Activated naive CD8-positive, alpha-beta T cell treated with anti-CD3 and anti-CD28 coated beads for 36 hours (primary cell): ENCODE measurements at regions not wholly inside any gene's neighbourhood (a gene's known extent, or its start where the extent isn't known, plus 50 kb on each side); places are given as distances from the start of the nearest gene placed in this dataset.

Experiments
- DNase-seq: peaks from one replicate; pipeline ENCODE4 v3.0.0; 2021
- H3K27ac Mint-ChIP-seq: one replicate; pipeline ENCODE4 v1.8.0; 2022; ENCODE audit warnings: mild to moderate bottlenecking, moderate library complexity, mixed read lengths
- H3K27me3 Mint-ChIP-seq: one replicate; pipeline ENCODE4 v1.8.0; 2022; ENCODE audit warnings: mild to moderate bottlenecking, mixed read lengths
- H3K36me3 Mint-ChIP-seq: one replicate; pipeline ENCODE4 v1.8.0; 2021; ENCODE audit warnings: mild to moderate bottlenecking, mixed read lengths
- H3K4me1 Mint-ChIP-seq: one replicate; pipeline ENCODE4 v1.8.0; 2021; ENCODE audit warnings: mixed read lengths
- H3K4me3 Mint-ChIP-seq: one replicate; pipeline ENCODE4 v1.8.0; 2022; ENCODE audit warnings: mild to moderate bottlenecking, moderate library complexity, mixed read lengths
- H3K9me3 Mint-ChIP-seq: one replicate; pipeline ENCODE4 v1.8.0; 2022; ENCODE audit warnings: mixed read lengths

- peaks cover 43% of the 10 kb centered on the region for H3K4me1 Mint-ChIP-seq
- H3K27ac Mint-ChIP-seq = no peak overlapping the region
- no peak overlapping the region for H3K4me3 Mint-ChIP-seq
- H3K27me3 Mint-ChIP-seq = no peaks in the 10 kb centered on the region
- H3K9me3 Mint-ChIP-seq = peaks cover 1% of the 10 kb centered on the region
- H3K36me3 Mint-ChIP-seq = no peaks in the 10 kb centered on the region
- no peak for DNase-seq
Measured at GRCh38 chr2:136062066-136062837, 55.7 kb downstream of the CXCR4 start.

GRCh38 chr2:136060416-136060815 lies 57.5 kb downstream of the CXCR4 start:
- no peak for DNase-seq
- Mint-ChIP-seq H3K27me3 (no peaks in the 10 kb centered on the region), H3K4me1 (peaks cover 51% of the 10 kb centered on the region), H3K9me3 (peaks cover 3% of the 10 kb centered on the region), H3K36me3 (peaks cover 1% of the 10 kb centered on the region), H3K27ac (no peak overlapping the region), H3K4me3 (no peak overlapping the region)

GRCh38 chr2:136059036-136059472 lies 58.9 kb downstream of the CXCR4 start:
- Mint-ChIP-seq H3K9me3 (peaks cover 6% of the 10 kb centered on the region), H3K4me1 (peaks cover 55% of the 10 kb centered on the region), H3K36me3 (peaks cover 6% of the 10 kb centered on the region), H3K4me3 (no peak overlapping the region), H3K27ac (peak overlapping the region; percentile 4), H3K27me3 (no peaks in the 10 kb centered on the region)
- DNase-seq = no peak

GRCh38 chr2:136058262-136058661 lies 59.7 kb downstream of the CXCR4 start:
- Mint-ChIP-seq H3K36me3 (peaks cover 6% of the 10 kb centered on the region), H3K4me1 (peaks cover 61% of the 10 kb centered on the region), H3K27ac (peak overlapping the region; percentile 94), H3K9me3 (peaks cover 6% of the 10 kb centered on the region), H3K4me3 (no peak overlapping the region), H3K27me3 (no peaks in the 10 kb centered on the region)
- DNase-seq = no peak

- Mint-ChIP-seq H3K4me1 (peaks cover 63% of the 10 kb centered on the region), H3K27me3 (no peaks in the 10 kb centered on the region), H3K27ac (peak overlapping the region; percentile 94), H3K4me3 (no peak overlapping the region), H3K36me3 (peaks cover 6% of the 10 kb centered on the region), H3K9me3 (peaks cover 6% of the 10 kb centered on the region)
- DNase-seq = no peak
Measured at GRCh38 chr2:136057802-136058140, 60.2 kb downstream of the CXCR4 start.

- Mint-ChIP-seq H3K36me3 (peaks cover 6% of the 10 kb centered on the region), H3K4me3 (peak overlapping the region; percentile 41), H3K27me3 (no peaks in the 10 kb centered on the region), H3K27ac (peak overlapping the region; percentile 94), H3K9me3 (peaks cover 6% of the 10 kb centered on the region), H3K4me1 (peaks cover 68% of the 10 kb centered on the region)
- DNase-seq = peak; percentile 50
Measured at GRCh38 chr2:136057023-136057801, 60.7 kb downstream of the CXCR4 start.

- Mint-ChIP-seq H3K27me3 (no peaks in the 10 kb centered on the region), H3K9me3 (peaks cover 5% of the 10 kb centered on the region), H3K4me1 (peaks cover 79% of the 10 kb centered on the region), H3K27ac (peak overlapping the region; percentile 94), H3K4me3 (no peak overlapping the region), H3K36me3 (peaks cover 6% of the 10 kb centered on the region)
- DNase-seq = no peak
Measured at GRCh38 chr2:136055929-136056688, 61.8 kb downstream of the CXCR4 start.

- peaks cover 5% of the 10 kb centered on the region for H3K9me3 Mint-ChIP-seq
- peak overlapping the region; percentile 77 for H3K27ac Mint-ChIP-seq
- peaks cover 10% of the 10 kb centered on the region for H3K36me3 Mint-ChIP-seq
- no peak for DNase-seq
- H3K27me3 Mint-ChIP-seq = no peaks in the 10 kb centered on the region
- H3K4me3 Mint-ChIP-seq = no peak overlapping the region
- peaks cover 87% of the 10 kb centered on the region for H3K4me1 Mint-ChIP-seq
Measured at GRCh38 chr2:136054856-136055255, 63.1 kb downstream of the CXCR4 start.

- peaks cover 5% of the 10 kb centered on the region for H3K9me3 Mint-ChIP-seq
- H3K4me1 Mint-ChIP-seq = peaks cover 84% of the 10 kb centered on the region
- H3K27me3 Mint-ChIP-seq = no peaks in the 10 kb centered on the region
- peak overlapping the region; percentile 56 for H3K4me3 Mint-ChIP-seq
- H3K36me3 Mint-ChIP-seq = peaks cover 11% of the 10 kb centered on the region
- peak overlapping the region; percentile 94 for H3K27ac Mint-ChIP-seq
- peak; percentile 32 for DNase-seq
Measured at GRCh38 chr2:136052369-136053362, 65.3 kb downstream of the CXCR4 start.

GRCh38 chr2:136051725-136052048 lies 66.3 kb upstream of the DARS1 start:
- DNase-seq = no peak
- Mint-ChIP-seq H3K36me3 (peaks cover 13% of the 10 kb centered on the region), H3K9me3 (peaks cover 5% of the 10 kb centered on the region), H3K27ac (peak overlapping the region; percentile 94), H3K4me3 (peak overlapping the region; percentile 46), H3K4me1 (peaks cover 79% of the 10 kb centered on the region), H3K27me3 (no peaks in the 10 kb centered on the region)

- no peaks in the 10 kb centered on the region for H3K27me3 Mint-ChIP-seq
- H3K36me3 Mint-ChIP-seq = peaks cover 15% of the 10 kb centered on the region
- peaks cover 79% of the 10 kb centered on the region for H3K4me1 Mint-ChIP-seq
- H3K9me3 Mint-ChIP-seq = peaks cover 5% of the 10 kb centered on the region
- peak; percentile 6 for DNase-seq
- peak overlapping the region; percentile 46 for H3K4me3 Mint-ChIP-seq
- peak overlapping the region; percentile 94 for H3K27ac Mint-ChIP-seq
Measured at GRCh38 chr2:136051001-136051724, 65.7 kb upstream of the DARS1 start.

GRCh38 chr2:136049991-136050920 lies 64.8 kb upstream of the DARS1 start:
- no peaks in the 10 kb centered on the region for H3K27me3 Mint-ChIP-seq
- peaks cover 15% of the 10 kb centered on the region for H3K36me3 Mint-ChIP-seq
- H3K9me3 Mint-ChIP-seq = peaks cover 6% of the 10 kb centered on the region
- DNase-seq = no peak
- H3K4me1 Mint-ChIP-seq = peaks cover 80% of the 10 kb centered on the region
- peak overlapping the region; percentile 53 for H3K4me3 Mint-ChIP-seq
- H3K27ac Mint-ChIP-seq = peak overlapping the region; percentile 94
